ENCODE measurements at regions not wholly inside any gene's neighbourhood (a gene's known extent, or its start where the extent isn't known, plus 50 kb on each side); places are given as distances from the start of the nearest gene placed in this dataset.

DNA sequence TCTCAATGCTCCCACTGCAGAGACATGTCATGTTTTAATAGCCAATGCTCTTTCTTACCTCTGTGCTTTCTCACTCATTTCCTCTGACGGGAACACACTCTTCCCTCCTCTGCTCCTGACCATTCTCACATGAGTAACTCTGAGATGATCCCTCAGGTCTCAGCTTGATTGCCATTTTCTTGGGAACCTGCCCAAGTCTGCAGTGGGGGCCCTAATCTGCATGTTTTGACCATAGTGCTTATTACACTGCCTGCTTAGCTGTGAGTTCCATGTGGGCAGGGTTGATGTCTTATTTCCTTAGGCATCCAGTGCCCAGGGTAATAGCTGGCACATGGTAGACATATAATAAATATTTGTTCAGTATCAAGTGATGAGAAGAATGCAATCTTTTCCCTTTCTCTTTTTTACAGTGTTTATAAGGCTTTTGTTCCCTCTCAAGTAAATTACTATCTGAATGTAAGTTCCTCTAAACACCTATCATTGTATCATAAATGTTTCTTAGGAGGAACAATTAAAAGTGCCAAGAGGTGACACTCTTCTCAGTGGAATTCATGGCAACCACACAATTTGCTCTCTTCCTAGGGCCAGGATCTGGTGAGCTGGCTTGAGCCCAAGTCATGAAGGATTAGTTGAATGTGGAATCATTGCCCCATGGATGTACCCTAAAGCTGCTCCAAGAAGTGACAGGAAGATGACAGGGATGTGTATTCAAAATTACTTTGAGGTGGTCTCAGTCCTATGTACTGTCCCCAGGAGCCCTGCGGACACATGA lies 485.4 kb upstream of the USP24 start:
- TF ChIP-seq, protein P1, sequence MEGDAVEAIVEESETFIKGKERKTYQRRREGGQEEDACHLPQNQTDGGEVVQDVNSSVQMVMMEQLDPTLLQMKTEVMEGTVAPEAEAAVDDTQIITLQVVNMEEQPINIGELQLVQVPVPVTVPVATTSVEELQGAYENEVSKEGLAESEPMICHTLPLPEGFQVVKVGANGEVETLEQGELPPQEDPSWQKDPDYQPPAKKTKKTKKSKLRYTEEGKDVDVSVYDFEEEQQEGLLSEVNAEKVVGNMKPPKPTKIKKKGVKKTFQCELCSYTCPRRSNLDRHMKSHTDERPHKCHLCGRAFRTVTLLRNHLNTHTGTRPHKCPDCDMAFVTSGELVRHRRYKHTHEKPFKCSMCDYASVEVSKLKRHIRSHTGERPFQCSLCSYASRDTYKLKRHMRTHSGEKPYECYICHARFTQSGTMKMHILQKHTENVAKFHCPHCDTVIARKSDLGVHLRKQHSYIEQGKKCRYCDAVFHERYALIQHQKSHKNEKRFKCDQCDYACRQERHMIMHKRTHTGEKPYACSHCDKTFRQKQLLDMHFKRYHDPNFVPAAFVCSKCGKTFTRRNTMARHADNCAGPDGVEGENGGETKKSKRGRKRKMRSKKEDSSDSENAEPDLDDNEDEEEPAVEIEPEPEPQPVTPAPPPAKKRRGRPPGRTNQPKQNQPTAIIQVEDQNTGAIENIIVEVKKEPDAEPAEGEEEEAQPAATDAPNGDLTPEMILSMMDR (conservative IDR thresholded peaks at IDR 0.05): no peak
- no peak overlapping the region for H3K27ac Mint-ChIP-seq
- peaks cover 28% of the 10 kb centered on the region for H3K4me1 Mint-ChIP-seq (ENCODE audit: unreplicated experiment)
- no peak for DNase-seq (ENCODE audit: extremely low spot score, unreplicated experiment)
- H3K27me3 Mint-ChIP-seq: peaks cover 3% of the 10 kb centered on the region
- peaks cover 8% of the 10 kb centered on the region for H3K36me3 Mint-ChIP-seq
- H3K9me3 Mint-ChIP-seq: peaks cover 20% of the 10 kb centered on the region
- no peak overlapping the region for H3K4me3 Mint-ChIP-seq

DNA sequence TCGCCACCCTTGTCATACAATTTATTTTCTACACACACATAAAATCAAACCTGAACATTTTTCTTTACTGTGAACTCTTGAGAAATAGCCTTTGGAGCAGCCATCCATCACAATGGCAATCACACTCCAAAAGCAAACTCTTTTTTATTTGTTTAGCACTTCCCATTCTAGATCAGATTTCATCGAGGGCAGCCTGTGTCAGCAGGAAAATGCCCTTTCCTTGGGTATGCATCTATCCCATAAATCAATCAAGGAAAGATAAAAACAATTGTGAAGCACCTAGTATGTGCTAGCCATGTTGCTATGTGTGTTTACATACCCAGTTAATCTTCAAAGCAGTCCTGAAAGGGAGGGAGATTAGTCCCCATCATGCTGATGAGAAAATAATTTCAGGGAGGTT lies 484.1 kb upstream of the USP24 start:
- peaks cover 13% of the 10 kb centered on the region for H3K9me3 Mint-ChIP-seq
- peaks cover 35% of the 10 kb centered on the region for H3K4me1 Mint-ChIP-seq (ENCODE audit: unreplicated experiment)
- H3K36me3 Mint-ChIP-seq: peaks cover 8% of the 10 kb centered on the region
- no peak overlapping the region for H3K27ac Mint-ChIP-seq
- TF ChIP-seq, protein P1 (conservative IDR thresholded peaks at IDR 0.05): no peak
- DNase-seq (ENCODE audit: extremely low spot score, unreplicated experiment): no peak
- H3K27me3 Mint-ChIP-seq: peaks cover 3% of the 10 kb centered on the region
- H3K4me3 Mint-ChIP-seq: no peak overlapping the region

DNA sequence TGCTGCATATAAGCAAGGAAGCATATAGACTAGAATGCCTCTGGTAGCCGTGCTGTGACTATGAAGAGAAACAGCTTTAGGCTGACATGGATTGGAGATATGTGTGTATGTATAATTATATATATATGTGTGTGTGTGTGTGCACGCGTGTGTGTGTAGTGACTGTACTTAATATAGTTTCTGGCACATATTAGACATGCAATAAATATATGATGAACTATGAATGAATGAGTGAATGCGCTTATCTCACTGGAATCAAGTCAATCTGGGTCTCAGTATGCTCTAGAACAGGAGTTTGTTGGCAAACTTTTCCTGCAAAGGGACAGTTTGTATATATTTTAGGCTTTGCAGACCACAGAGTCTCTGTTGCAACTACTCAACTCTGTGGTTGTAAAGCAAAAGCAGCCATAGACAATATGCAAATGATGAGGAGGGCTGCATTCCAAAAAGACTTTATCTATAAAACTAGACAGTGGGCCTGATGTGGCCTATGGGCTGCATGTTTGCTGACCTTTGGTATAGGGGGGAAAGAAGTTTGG lies 482.9 kb upstream of the USP24 start:
- peaks cover 11% of the 10 kb centered on the region for H3K9me3 Mint-ChIP-seq

DNA sequence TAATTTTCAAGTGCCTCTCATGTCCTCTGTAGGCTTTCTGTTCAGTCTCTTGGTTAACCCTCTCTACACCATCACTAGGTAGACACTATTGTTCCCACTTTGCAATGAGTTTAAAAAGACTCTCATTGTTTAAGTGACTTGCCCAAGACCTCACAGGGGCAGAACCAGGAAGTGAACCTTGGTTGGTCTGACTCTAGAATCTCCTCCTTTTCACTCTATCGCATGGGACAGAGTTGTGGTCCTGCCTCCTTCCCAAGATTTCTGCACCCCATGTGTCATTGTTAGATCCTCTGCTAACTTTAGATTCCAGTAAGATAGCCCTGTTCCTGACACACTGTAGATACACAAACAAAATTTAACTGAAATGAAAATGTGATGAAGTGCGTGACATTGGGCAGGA lies 481.7 kb upstream of the USP24 start:
- no peak for DNase-seq (ENCODE audit: extremely low spot score, unreplicated experiment)
- Mint-ChIP-seq H3K4me1 (ENCODE audit: unreplicated experiment) (peaks cover 32% of the 10 kb centered on the region), H3K27me3 (no peaks in the 10 kb centered on the region), H3K4me3 (no peak overlapping the region), H3K27ac (no peak overlapping the region), H3K9me3 (peaks cover 8% of the 10 kb centered on the region), H3K36me3 (peaks cover 6% of the 10 kb centered on the region)
- TF ChIP-seq, protein P1 (conservative IDR thresholded peaks at IDR 0.05): no peak

More for the DNA sequence above, 482.9 kb upstream of the USP24 start:
- Mint-ChIP-seq H3K27ac (no peak overlapping the region), H3K36me3 (peaks cover 8% of the 10 kb centered on the region), H3K4me1 (ENCODE audit: unreplicated experiment) (peaks cover 36% of the 10 kb centered on the region), H3K4me3 (no peak overlapping the region), H3K27me3 (no peaks in the 10 kb centered on the region)
- DNase-seq (ENCODE audit: extremely low spot score, unreplicated experiment): no peak
- TF ChIP-seq, protein P1 (conservative IDR thresholded peaks at IDR 0.05): no peak

DNA sequence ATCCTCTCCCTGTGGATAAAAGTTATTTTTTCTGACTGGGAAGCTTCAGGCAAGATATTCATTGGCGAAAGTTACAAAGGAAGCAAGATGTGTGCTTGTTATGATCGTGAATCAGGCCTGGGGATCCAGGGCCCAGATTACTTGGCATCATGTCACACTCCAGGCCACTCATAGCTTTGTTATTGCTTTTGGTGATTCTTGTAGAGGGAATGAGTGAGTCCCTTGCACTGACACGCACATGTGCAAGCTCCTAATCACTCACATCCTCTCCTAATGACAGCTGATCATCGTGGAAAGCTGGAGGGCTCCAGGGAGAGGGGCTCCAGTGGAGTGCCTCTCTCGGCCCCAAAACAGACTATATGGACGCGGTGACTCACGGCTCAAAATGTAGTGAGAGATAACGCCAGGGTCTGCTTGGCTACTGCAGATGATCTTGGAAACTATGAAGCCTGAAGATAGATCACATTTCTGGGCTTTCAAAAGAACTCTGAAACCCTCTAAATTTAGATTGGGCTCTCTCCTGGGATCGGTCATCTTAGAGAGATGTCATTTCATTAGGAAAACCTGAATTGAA lies 481.1 kb upstream of the USP24 start:
- no peaks in the 10 kb centered on the region for H3K27me3 Mint-ChIP-seq
- no peak overlapping the region for H3K4me3 Mint-ChIP-seq
- peaks cover 5% of the 10 kb centered on the region for H3K9me3 Mint-ChIP-seq
- no peak overlapping the region for H3K27ac Mint-ChIP-seq
- no peak for DNase-seq (ENCODE audit: extremely low spot score, unreplicated experiment)
- TF ChIP-seq, protein P1 (conservative IDR thresholded peaks at IDR 0.05): no peak
- peaks cover 32% of the 10 kb centered on the region for H3K4me1 Mint-ChIP-seq (ENCODE audit: unreplicated experiment)
- H3K36me3 Mint-ChIP-seq: peaks cover 3% of the 10 kb centered on the region
